ENCODE measurements at regions not wholly inside any gene's neighbourhood (a gene's known extent, or its start where the extent isn't known, plus 50 kb on each side); places are given as distances from the start of the nearest gene placed in this dataset.
"Not testable (repeated sequence)": the region's sequence is repeated elsewhere in the genome, so short reads cannot be mapped to it uniquely, and the experiment has no call there.

DNA sequence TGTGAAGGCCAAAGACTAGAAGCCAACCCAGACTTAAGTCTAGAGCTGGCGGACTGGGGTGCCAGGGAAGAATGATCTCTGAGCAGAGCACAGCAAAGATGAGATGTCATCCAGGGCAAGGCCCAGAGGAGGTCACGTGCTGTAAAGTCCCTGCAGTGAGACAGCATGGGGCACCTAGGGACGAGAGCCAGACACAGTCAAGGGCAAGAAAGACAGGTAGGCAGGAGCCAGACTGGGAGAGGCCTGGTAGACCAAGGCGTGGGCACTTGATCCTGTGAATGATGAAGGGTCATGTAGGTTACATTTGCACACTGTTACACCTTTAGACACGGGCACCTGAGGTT is 379.7 kb upstream of the PROK2 start:
- H3K4me3 ChIP-seq (ENCODE audit: low read depth, low read length) = no peak overlapping the region
- TF ChIP-seq, protein P1, sequence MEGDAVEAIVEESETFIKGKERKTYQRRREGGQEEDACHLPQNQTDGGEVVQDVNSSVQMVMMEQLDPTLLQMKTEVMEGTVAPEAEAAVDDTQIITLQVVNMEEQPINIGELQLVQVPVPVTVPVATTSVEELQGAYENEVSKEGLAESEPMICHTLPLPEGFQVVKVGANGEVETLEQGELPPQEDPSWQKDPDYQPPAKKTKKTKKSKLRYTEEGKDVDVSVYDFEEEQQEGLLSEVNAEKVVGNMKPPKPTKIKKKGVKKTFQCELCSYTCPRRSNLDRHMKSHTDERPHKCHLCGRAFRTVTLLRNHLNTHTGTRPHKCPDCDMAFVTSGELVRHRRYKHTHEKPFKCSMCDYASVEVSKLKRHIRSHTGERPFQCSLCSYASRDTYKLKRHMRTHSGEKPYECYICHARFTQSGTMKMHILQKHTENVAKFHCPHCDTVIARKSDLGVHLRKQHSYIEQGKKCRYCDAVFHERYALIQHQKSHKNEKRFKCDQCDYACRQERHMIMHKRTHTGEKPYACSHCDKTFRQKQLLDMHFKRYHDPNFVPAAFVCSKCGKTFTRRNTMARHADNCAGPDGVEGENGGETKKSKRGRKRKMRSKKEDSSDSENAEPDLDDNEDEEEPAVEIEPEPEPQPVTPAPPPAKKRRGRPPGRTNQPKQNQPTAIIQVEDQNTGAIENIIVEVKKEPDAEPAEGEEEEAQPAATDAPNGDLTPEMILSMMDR (IDR thresholded peaks at IDR 0.05; ENCODE audit: insufficient read depth, low read length, poor library complexity, severe bottlenecking) = no peak
- no peaks in the 10 kb centered on the region for H3K27me3 ChIP-seq (ENCODE audit: control insufficient read depth, insufficient read depth, low read length)
- no peak for DNase-seq (ENCODE audit: low read depth)
- H3K36me3 ChIP-seq (ENCODE audit: control insufficient read depth, insufficient read depth, low read length) = no peaks in the 10 kb centered on the region

DNA sequence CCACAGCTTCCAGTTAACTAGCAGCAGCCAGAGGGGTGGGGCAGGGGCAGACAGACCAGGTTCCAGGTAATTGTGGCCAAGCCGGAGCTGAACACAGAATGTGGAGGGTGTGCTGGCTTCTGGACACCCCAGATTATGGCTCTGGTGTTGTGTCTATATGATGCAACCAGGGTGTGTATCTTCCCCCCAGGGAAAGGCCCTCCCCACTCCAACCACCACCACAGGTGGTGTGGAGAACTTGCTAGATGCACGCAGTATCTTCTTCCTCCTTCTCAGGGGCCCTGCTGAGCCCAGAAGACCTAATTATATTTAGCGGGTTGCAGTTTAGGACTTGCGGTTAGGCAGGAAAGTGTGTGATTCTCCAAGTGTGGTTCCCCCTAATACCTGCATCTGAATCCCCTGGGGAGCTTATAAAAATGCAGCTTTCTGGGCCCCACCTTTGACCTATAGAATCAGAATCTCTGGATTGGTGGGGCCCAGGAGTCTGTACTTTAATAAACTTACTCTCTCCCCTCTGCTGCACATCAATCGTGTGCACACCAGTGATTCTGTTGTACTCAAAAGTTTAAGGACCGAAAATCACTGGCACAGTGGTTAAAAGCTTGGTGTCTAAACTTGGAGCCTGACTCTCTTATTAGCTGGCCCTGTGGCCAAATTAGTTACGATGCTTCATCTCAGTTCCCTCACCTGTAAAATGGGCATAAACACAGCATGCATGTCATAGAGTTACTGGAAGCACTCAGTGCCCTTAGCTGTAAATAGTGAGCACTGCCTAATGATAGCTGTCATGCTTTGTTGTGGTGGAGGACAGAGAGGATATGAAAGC is 379.1 kb upstream of the PROK2 start:
- H3K27me3 ChIP-seq (ENCODE audit: control insufficient read depth, insufficient read depth, low read length) = no peaks in the 10 kb centered on the region
- no peaks in the 10 kb centered on the region for H3K36me3 ChIP-seq (ENCODE audit: control insufficient read depth, insufficient read depth, low read length)
- no peak for DNase-seq (ENCODE audit: low read depth)
- H3K4me3 ChIP-seq (ENCODE audit: low read depth, low read length) = no peak overlapping the region
- TF ChIP-seq, protein P1 (IDR thresholded peaks at IDR 0.05; ENCODE audit: insufficient read depth, low read length, poor library complexity, severe bottlenecking) = no peak

DNA sequence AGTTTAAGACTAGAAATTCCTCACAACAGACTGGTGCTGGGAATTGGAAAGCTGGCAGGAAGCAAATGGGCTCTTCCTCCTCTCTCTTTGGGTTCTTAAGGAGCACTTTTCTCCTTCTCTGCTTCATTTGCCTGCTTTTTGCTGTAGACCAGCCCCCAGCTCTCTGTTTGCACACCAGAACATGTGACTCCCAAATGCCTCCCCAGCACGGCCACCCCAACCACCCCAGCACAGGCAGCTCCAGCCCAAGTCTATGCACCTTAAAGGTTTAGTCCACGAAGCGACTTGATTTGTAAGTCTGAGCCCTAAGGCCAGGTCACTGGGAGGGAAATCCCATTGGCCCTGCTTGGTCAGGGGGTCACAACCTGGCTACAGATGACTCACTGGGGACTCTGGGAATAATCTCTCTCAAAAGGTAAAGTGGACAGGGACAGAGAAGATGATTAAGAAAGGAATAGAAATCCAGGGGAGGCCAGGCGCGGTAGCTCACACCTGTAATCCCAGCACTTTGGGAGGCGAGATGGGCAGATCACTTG is 377.8 kb upstream of the PROK2 start:
- no peaks in the 10 kb centered on the region for H3K36me3 ChIP-seq (ENCODE audit: control insufficient read depth, insufficient read depth, low read length)
- no peak for DNase-seq (ENCODE audit: low read depth)
- no peaks in the 10 kb centered on the region for H3K27me3 ChIP-seq (ENCODE audit: control insufficient read depth, insufficient read depth, low read length)
- TF ChIP-seq, protein P1 (IDR thresholded peaks at IDR 0.05; ENCODE audit: insufficient read depth, low read length, poor library complexity, severe bottlenecking) = no peak
- no peak overlapping the region for H3K4me3 ChIP-seq (ENCODE audit: low read depth, low read length)

DNA sequence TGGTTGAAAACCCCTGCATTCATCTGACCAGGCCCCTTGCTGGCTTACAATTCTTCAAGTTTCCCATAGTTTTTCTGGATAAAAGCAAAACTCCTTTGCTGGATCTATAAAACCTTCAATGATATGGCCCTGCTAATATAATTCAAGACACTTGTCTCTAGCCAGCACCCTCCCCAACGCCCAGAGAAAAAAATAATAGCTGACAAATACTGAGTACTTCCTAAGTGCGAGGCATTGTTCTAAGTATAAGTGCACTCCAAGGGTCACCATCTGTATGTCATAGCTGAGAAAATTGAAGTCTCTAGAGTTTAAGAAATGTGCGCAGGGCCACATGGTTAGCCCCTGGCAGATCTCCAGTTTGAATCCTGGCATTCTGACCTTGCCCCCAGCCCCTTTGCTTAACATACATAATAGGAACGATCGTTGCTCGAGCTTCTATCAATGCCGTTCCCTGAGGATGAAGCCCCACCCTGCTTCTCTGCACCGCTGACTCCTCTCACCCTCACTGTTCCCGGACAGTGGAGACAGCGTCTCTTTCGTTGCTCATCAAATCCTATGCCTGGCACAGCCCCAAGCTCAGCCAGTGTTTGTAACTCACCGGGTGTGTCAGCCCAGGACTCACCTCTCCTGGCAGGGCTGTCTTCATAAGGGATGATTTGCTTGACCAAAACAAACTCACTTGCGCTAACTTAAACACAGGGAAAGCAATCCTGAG is 377.1 kb upstream of the PROK2 start:
- TF ChIP-seq, protein P1 (IDR thresholded peaks at IDR 0.05; ENCODE audit: insufficient read depth, low read length, poor library complexity, severe bottlenecking) = no peak
- Histone ChIP-seq H3K27me3 (ENCODE audit: control insufficient read depth, insufficient read depth, low read length) (no peaks in the 10 kb centered on the region), H3K36me3 (ENCODE audit: control insufficient read depth, insufficient read depth, low read length) (no peaks in the 10 kb centered on the region), H3K4me3 (ENCODE audit: low read depth, low read length) (no peak overlapping the region)
- no peak for DNase-seq (ENCODE audit: low read depth)

DNA sequence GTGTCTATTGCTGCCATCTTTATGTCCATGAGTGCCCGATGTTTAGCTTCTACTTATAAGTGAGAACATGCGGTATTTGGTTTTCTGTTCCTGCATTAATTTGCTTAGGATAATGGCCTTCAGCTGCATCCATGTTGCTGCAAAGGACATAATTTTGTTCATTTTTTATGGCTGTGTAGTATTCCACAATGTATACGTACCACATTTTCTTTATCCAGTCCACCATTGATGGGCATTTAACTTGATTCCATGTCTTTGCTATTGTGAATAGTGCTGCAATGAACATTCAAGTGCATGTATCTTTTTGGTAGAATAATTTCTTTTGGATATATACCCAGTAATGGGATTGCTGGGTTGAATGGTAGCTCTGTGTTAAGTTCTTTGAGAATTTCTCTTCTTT is 376.3 kb upstream of the PROK2 start:
- not testable (repeated sequence) for H3K27me3 ChIP-seq (ENCODE audit: control insufficient read depth, insufficient read depth, low read length); H3K4me3 ChIP-seq (ENCODE audit: low read depth, low read length)

DNA sequence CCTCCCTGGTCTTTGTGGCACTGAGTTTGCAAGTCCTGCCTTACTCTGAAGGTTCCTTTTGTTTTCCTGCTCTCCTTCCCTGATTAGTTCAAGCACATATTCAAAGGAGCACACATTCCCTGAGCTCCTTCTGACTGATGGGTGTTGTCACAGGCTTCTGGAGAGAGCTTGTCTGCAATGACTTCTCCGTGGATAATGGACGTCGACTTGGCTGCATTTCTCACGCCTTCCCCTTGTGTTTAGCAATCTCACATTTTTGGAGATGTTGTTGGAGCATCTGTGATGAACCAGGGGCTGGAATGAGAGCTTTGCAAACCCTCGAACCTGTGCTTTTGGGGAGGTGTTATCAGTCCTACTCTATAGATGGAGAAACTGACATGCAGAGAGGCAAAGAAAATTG is 375.4 kb upstream of the PROK2 start:
- Histone ChIP-seq H3K27me3 (ENCODE audit: control insufficient read depth, insufficient read depth, low read length) (no peaks in the 10 kb centered on the region), H3K36me3 (ENCODE audit: control insufficient read depth, insufficient read depth, low read length) (no peaks in the 10 kb centered on the region), H3K4me3 (ENCODE audit: low read depth, low read length) (no peak overlapping the region)
- TF ChIP-seq, protein P1 (IDR thresholded peaks at IDR 0.05; ENCODE audit: insufficient read depth, low read length, poor library complexity, severe bottlenecking) = no peak
- DNase-seq (ENCODE audit: low read depth) = no peak

More for the DNA sequence above, 376.3 kb upstream of the PROK2 start:
- not testable (repeated sequence) for H3K36me3 ChIP-seq (ENCODE audit: control insufficient read depth, insufficient read depth, low read length); DNase-seq (ENCODE audit: low read depth)

Measured in kidney epithelial cell (primary cell).